T-helper 2 cell treated with Interferon-gamma antibody and Interleukin-4, amounts not matched to agents 100 ng/mL and 5 ng/mL, for 36 hours (primary cell): ENCODE measurements at regions not wholly inside any gene's neighbourhood (a gene's known extent, or its start where the extent isn't known, plus 50 kb on each side); places are given as distances from the start of the nearest gene placed in this dataset.
"Not testable (repeated sequence)": the region's sequence is repeated elsewhere in the genome, so short reads cannot be mapped to it uniquely, and the experiment has no call there.

Source experiments
- intact Hi-C: fragments of 100-400 bp; cut with micrococcal nuclease; formaldehyde crosslinking; loops from one replicate; pipeline ENCODE4 v1.15.1; 2023

GRCh38 chr6:67880939-67881705 lies 754.0 kb upstream of the ADGRB3 start:
- intact Hi-C loops, result no loop called here

GRCh38 chr6:67880343-67880742 lies 754.7 kb upstream of the ADGRB3 start:
- intact Hi-C loops, result not testable (repeated sequence)

- intact Hi-C loops, result not testable (repeated sequence)
These were observed 755.2 kb upstream of the ADGRB3 start for GRCh38 chr6:67879928-67880327.

- intact Hi-C loops, result not testable (repeated sequence)
These were observed 755.8 kb upstream of the ADGRB3 start for GRCh38 chr6:67879105-67879904.

GRCh38 chr6:67878216-67878615 lies 756.9 kb upstream of the ADGRB3 start:
- intact Hi-C loops, result not testable (repeated sequence)

- intact Hi-C loops, result no loop called here
These were observed 757.8 kb upstream of the ADGRB3 start for GRCh38 chr6:67877288-67877687.

- intact Hi-C loops, result no loop called here
These were observed 759.2 kb upstream of the ADGRB3 start for GRCh38 chr6:67875877-67876383.

- intact Hi-C loops, result no loop called here
These were observed 764.8 kb upstream of the ADGRB3 start for GRCh38 chr6:67870321-67870720.

GRCh38 chr6:67863346-67863745 lies 771.7 kb upstream of the ADGRB3 start:
- intact Hi-C loops, result no loop called here

GRCh38 chr6:67854098-67854497 lies 781.0 kb upstream of the ADGRB3 start:
- intact Hi-C loops, result no loop called here

GRCh38 chr6:67839818-67840217 lies 795.3 kb upstream of the ADGRB3 start:
- intact Hi-C loops, result no loop called here

GRCh38 chr6:67825201-67825895 lies 809.7 kb upstream of the ADGRB3 start:
- intact Hi-C loops, result no loop called here

GRCh38 chr6:67818322-67818721 lies 816.8 kb upstream of the ADGRB3 start:
- intact Hi-C loops, result no loop called here

- intact Hi-C loops, result no loop called here
These were observed 819.5 kb upstream of the ADGRB3 start for GRCh38 chr6:67815623-67816022.

- intact Hi-C loops, result no loop called here
These were observed 820.8 kb upstream of the ADGRB3 start for GRCh38 chr6:67814262-67814661.

GRCh38 chr6:67812693-67813092 lies 822.4 kb upstream of the ADGRB3 start:
- intact Hi-C loops, result no loop called here

GRCh38 chr6:67812125-67812524 lies 823.0 kb upstream of the ADGRB3 start:
- intact Hi-C loops, result no loop called here

- intact Hi-C loops, result no loop called here
These were observed 823.6 kb upstream of the ADGRB3 start for GRCh38 chr6:67811239-67812037.

GRCh38 chr6:67804808-67805207 lies 830.3 kb upstream of the ADGRB3 start:
- intact Hi-C loops, result loop anchor here (5.0 kb wide), 1 partner anchor 373 kb away; no protein-coding TSS in a partner anchor

- intact Hi-C loops, result loop anchor here (5.0 kb wide), 1 partner anchor 370 kb away; no protein-coding TSS in a partner anchor
These were observed 832.3 kb upstream of the ADGRB3 start for GRCh38 chr6:67802771-67803170.

GRCh38 chr6:67792996-67793395 lies 842.1 kb upstream of the ADGRB3 start:
- intact Hi-C loops, result no loop called here
